ENCODE measurements at regions not wholly inside any gene's neighbourhood (a gene's known extent, or its start where the extent isn't known, plus 50 kb on each side); places are given as distances from the start of the nearest gene placed in this dataset.

DNA sequence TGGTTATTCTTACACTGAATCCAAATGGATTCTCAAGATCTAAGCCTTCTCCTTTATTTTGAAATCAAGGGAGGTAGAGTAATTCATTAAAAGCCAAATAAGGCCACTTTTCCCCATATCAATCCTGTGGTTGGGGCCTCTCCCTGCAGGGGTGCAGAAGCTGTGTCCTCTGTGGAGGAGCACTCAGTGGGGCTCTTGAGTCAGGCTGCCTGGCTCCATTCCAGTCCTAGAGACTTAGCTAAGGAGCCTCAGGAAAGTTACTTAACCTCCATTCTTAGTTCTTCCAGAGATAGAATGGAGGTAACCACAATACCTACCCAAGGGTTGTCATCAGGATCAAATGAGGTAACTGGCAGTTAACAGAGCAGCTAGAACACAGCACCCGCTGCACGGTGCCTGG, 564.3 kb downstream of the CMPK2 start:
- no peak for TF ChIP-seq POLR2A (IDR thresholded peaks at IDR 0.05; ENCODE audit: low read length)
- TF ChIP-seq GATA1 (IDR thresholded peaks at IDR 0.05; ENCODE audit: low read depth, low read length), result no peak
